ENCODE measurements at regions not wholly inside any gene's neighbourhood (a gene's known extent, or its start where the extent isn't known, plus 50 kb on each side); places are given as distances from the start of the nearest gene placed in this dataset.
A peak's percentile ranks its signal among the peaks of the same experiment; 100 is the strongest.

DNA sequence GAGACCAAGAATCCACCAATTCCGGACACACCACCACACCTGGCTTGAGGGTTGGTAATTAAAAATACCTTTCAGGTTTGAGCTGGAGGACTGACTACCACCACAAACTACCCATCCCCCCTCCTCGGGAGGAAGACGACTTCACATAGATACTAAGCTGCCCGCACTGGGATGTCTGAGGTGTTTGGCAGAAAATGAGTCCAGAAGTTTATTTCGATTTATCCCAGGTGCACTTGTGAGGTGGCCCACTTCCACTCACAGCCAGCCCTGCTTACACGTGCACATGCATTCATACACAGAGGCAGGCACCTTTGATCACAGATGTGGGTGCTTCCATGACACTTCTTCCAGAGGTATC, 187.1 kb downstream of the ID4 start:
- no peak for TF ChIP-seq POLR2AphosphoS5 (IDR thresholded peaks at IDR 0.05; ENCODE audit: insufficient read depth in 1 of 2, low read depth in 1 of 2)
- TF ChIP-seq, protein P1, sequence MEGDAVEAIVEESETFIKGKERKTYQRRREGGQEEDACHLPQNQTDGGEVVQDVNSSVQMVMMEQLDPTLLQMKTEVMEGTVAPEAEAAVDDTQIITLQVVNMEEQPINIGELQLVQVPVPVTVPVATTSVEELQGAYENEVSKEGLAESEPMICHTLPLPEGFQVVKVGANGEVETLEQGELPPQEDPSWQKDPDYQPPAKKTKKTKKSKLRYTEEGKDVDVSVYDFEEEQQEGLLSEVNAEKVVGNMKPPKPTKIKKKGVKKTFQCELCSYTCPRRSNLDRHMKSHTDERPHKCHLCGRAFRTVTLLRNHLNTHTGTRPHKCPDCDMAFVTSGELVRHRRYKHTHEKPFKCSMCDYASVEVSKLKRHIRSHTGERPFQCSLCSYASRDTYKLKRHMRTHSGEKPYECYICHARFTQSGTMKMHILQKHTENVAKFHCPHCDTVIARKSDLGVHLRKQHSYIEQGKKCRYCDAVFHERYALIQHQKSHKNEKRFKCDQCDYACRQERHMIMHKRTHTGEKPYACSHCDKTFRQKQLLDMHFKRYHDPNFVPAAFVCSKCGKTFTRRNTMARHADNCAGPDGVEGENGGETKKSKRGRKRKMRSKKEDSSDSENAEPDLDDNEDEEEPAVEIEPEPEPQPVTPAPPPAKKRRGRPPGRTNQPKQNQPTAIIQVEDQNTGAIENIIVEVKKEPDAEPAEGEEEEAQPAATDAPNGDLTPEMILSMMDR (IDR thresholded peaks at IDR 0.05) = no peak
- no peak for TF ChIP-seq POLR2A (IDR thresholded peaks at IDR 0.05)
- Histone ChIP-seq H3K27ac (no peak overlapping the region), H3K4me1 (no peaks in the 10 kb centered on the region), H3K36me3 (no peaks in the 10 kb centered on the region), H3K4me3 (no peak overlapping the region), H3K9me3 (no peaks in the 10 kb centered on the region), H3K27me3 (no peaks in the 10 kb centered on the region)
- DNase-seq (ENCODE audit: extremely low spot score in 2 of 2) = peak in 1 of 2 donors; percentile 29
- intact Hi-C loops (cut with DNase I) = no loop called here

DNA sequence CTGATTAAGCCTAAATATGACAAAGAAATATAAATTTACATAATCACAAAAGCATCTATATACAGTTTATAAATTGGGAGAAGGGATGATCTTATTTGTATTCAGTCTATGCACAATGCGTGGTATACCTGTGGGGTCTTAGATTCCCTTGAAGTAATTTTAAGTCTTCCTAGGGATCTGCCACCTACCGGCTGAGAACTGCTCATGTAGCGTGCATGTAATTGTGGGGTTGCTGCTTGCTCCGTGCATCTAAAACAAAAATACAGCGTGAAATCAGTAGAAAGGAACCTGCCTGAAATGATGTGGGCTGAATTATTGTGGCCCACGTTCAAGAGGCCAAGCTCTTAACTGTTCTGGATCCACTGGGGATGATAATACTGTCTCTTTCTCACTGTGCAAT, 187.3 kb downstream of the MBOAT1 start:
- Histone ChIP-seq H3K36me3 (no peaks in the 10 kb centered on the region), H3K9me3 (no peaks in the 10 kb centered on the region), H3K4me1 (no peaks in the 10 kb centered on the region), H3K4me3 (no peak overlapping the region), H3K27ac (no peak overlapping the region), H3K27me3 (no peaks in the 10 kb centered on the region)
- intact Hi-C loops (cut with DNase I) = no loop called here
- DNase-seq (ENCODE audit: extremely low spot score in 2 of 2) = no peak
- TF ChIP-seq POLR2AphosphoS5 (IDR thresholded peaks at IDR 0.05; ENCODE audit: insufficient read depth in 1 of 2, low read depth in 1 of 2) (no peak), POLR2A (IDR thresholded peaks at IDR 0.05) (no peak)
- TF ChIP-seq, protein P1 (IDR thresholded peaks at IDR 0.05) = no peak

DNA sequence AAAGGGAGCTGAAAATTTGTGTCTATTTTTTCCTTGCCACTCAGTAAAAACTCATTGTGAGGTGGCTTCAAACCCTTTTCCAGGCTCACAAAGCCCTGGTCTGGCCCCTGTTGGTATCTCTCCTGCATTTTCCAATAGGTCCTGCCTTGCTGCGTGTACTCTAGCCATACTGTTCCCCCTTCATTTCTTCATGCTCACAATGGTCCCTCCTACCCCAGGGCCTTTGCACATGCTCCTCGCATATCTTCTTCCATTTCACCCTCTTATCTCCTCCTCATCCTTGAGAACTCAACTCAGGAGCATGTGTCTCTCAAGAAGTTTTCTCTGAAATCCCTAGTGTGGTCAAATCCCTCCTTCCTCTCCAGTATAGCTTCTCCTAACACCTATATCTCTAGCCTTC, 186.6 kb downstream of the MBOAT1 start:
- TF ChIP-seq POLR2AphosphoS5 (IDR thresholded peaks at IDR 0.05; ENCODE audit: insufficient read depth in 1 of 2, low read depth in 1 of 2) (no peak), POLR2A (IDR thresholded peaks at IDR 0.05) (no peak)
- TF ChIP-seq, protein P1 (IDR thresholded peaks at IDR 0.05) = no peak
- H3K36me3 ChIP-seq = no peaks in the 10 kb centered on the region
- intact Hi-C loops (cut with DNase I) = no loop called here
- H3K27me3 ChIP-seq = no peaks in the 10 kb centered on the region
- no peaks in the 10 kb centered on the region for H3K4me1 ChIP-seq
- no peak overlapping the region for H3K4me3 ChIP-seq
- no peak for DNase-seq (ENCODE audit: extremely low spot score in 2 of 2)
- no peaks in the 10 kb centered on the region for H3K9me3 ChIP-seq
- no peak overlapping the region for H3K27ac ChIP-seq

DNA sequence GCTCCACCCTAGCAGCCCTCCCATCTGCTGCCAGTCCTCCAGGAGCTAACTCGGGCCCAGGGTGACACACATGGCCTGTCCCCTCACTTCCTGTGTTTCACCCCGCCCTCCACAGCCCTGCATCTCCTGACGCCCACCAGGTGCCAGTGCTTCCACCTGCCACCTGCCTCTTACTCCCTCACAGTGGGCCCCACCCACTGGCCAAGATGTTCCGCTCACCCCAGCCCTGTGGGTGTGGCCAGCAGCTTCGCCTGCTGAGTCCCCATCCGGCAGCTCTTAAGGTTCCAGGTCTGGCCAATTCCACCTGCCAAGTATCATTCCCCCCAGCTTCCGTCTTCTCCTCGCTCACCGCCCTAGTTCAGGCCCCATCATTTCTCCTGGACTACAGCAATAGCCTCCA, 184.1 kb downstream of the MBOAT1 start:
- Histone ChIP-seq H3K27me3 (no peaks in the 10 kb centered on the region), H3K9me3 (no peaks in the 10 kb centered on the region), H3K4me1 (no peaks in the 10 kb centered on the region), H3K4me3 (no peak overlapping the region), H3K27ac (no peak overlapping the region), H3K36me3 (no peaks in the 10 kb centered on the region)
- intact Hi-C loops (cut with DNase I) = loop anchor here (2.0 kb wide), 1 partner anchor 1655 kb away; no protein-coding TSS in a partner anchor
- TF ChIP-seq POLR2AphosphoS5 (IDR thresholded peaks at IDR 0.05; ENCODE audit: insufficient read depth in 1 of 2, low read depth in 1 of 2) (no peak), POLR2A (IDR thresholded peaks at IDR 0.05) (no peak)
- TF ChIP-seq, protein P1 (IDR thresholded peaks at IDR 0.05) = no peak
- DNase-seq (ENCODE audit: extremely low spot score in 2 of 2) = no peak

DNA sequence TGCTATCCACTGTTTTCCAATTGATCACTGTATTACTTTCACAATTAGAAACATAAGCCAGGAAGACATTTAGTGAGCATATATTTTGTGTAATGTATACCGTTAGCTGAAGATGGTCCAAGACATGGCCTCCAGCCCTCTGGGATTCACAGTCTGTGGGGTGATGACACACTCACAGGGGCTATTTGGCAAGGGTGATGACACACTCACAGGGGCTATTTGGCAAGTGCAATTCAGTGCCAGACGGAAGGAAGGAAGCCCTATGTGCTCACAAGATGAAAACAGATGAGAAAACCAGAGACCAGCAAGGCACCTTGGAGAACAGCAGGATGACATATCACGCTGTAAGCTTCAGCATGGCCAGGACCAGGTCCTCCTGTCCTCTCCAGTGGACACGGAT, 183.7 kb downstream of the MBOAT1 start:
- Histone ChIP-seq H3K4me3 (no peak overlapping the region), H3K27ac (no peak overlapping the region), H3K36me3 (no peaks in the 10 kb centered on the region), H3K4me1 (no peaks in the 10 kb centered on the region), H3K9me3 (no peaks in the 10 kb centered on the region), H3K27me3 (no peaks in the 10 kb centered on the region)
- intact Hi-C loops (cut with DNase I) = loop anchor here (2.0 kb wide), 1 partner anchor 1656 kb away; no protein-coding TSS in a partner anchor
- DNase-seq (ENCODE audit: extremely low spot score in 2 of 2) = no peak
- TF ChIP-seq POLR2AphosphoS5 (IDR thresholded peaks at IDR 0.05; ENCODE audit: insufficient read depth in 1 of 2, low read depth in 1 of 2) (no peak), POLR2A (IDR thresholded peaks at IDR 0.05) (no peak)
- TF ChIP-seq, protein P1 (IDR thresholded peaks at IDR 0.05) = no peak
